ENCODE measurements at regions not wholly inside any gene's neighbourhood (a gene's known extent, or its start where the extent isn't known, plus 50 kb on each side); places are given as distances from the start of the nearest gene placed in this dataset.
A peak's percentile ranks its signal among the peaks of the same experiment; 100 is the strongest.

DNA sequence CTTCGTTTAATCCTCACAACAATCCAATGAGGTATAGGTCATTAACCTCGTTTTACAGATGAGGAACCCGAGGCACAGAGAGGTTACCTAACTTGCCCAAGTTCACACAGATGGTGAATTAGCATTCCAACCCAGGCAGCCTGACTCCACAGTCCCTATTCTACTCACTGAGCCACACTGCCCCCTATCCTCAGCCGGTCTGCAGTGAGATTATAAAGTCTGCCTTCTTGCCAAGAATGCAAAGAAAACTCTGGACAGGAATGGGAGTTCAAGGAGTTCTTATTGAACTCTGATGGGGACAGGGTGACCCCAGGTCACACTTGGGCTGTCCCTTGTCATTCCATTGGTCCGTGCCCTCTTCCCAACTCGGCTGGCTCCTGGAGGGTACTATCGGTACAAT, 94.0 kb upstream of the KCNK12 start:
- TF ChIP-seq, protein P1, sequence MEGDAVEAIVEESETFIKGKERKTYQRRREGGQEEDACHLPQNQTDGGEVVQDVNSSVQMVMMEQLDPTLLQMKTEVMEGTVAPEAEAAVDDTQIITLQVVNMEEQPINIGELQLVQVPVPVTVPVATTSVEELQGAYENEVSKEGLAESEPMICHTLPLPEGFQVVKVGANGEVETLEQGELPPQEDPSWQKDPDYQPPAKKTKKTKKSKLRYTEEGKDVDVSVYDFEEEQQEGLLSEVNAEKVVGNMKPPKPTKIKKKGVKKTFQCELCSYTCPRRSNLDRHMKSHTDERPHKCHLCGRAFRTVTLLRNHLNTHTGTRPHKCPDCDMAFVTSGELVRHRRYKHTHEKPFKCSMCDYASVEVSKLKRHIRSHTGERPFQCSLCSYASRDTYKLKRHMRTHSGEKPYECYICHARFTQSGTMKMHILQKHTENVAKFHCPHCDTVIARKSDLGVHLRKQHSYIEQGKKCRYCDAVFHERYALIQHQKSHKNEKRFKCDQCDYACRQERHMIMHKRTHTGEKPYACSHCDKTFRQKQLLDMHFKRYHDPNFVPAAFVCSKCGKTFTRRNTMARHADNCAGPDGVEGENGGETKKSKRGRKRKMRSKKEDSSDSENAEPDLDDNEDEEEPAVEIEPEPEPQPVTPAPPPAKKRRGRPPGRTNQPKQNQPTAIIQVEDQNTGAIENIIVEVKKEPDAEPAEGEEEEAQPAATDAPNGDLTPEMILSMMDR (IDR thresholded peaks at IDR 0.05; ENCODE audit: control insufficient read depth, insufficient read depth, low read depth, low read length, missing control alignments), result peak; percentile 8
- no peak for DNase-seq (ENCODE audit: low read depth)
- no peak overlapping the region for H3K4me3 ChIP-seq (ENCODE audit: control insufficient read depth, low read depth, low read length)

DNA sequence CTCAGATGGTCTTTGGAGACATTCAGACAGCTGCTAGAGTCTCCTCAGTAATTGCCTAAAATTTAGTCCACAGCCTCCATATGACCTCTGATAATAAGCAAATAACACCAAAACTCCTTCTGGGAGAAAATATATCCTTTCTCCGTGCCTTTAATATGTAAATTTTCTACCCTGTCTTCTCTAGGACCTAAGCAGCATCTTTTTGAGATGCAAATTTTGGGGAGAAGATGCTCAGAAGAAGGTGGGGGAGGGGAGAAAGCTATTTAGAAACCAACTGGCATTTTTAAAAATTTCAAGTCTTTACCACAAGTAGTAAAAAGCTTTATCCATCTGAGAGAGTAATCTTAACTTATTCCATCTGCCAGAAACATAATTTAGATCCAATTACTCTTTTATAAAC, 91.8 kb upstream of the KCNK12 start:
- H3K4me3 ChIP-seq (ENCODE audit: control insufficient read depth, low read depth, low read length), result no peak overlapping the region
- no peak for DNase-seq (ENCODE audit: low read depth)
- TF ChIP-seq, protein P1 (IDR thresholded peaks at IDR 0.05; ENCODE audit: control insufficient read depth, insufficient read depth, low read depth, low read length, missing control alignments), result no peak

DNA sequence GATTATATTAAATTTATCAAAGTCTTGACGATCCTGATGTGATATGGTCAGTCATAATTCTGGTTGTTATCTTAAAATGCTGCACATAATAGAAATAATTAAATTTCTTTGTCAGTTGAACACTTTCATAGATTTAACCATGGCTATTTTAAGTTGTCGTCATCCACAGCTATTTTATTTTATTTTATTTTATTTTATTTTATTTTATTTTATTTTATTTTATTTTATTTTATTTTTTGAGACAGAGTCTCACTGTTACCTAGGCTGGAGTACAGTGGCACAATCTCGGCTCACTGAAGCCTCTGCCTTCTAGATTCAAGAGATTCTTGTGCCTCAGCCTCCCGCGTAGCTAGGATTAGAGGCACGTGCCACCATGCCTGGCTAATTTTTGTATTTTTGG, 90.5 kb upstream of the KCNK12 start:
- no peak overlapping the region for H3K4me3 ChIP-seq (ENCODE audit: control insufficient read depth, low read depth, low read length)
- TF ChIP-seq, protein P1 (IDR thresholded peaks at IDR 0.05; ENCODE audit: control insufficient read depth, insufficient read depth, low read depth, low read length, missing control alignments), result no peak
- DNase-seq (ENCODE audit: low read depth), result no peak

DNA sequence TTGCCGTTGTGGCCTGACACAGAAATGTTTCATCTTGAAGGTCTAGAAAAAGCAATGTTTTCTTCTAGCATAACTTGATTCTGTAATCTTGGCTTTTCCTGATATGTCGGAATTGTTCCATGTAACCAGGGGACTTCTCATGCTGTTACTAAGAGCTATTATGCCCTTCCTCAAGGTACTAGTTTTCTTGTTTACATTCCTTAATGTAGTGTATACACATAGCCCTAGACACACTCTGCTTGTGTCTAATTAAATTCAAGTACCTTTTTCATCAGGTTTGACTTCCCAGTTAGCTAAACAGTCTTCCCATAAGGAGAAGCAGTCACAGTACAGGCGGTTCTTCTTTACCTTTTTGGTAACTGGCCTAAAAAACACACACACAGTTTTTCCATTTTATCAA, 89.4 kb upstream of the KCNK12 start:
- TF ChIP-seq, protein P1 (IDR thresholded peaks at IDR 0.05; ENCODE audit: control insufficient read depth, insufficient read depth, low read depth, low read length, missing control alignments), result no peak
- no peak overlapping the region for H3K4me3 ChIP-seq (ENCODE audit: control insufficient read depth, low read depth, low read length)
- DNase-seq (ENCODE audit: low read depth), result no peak

DNA sequence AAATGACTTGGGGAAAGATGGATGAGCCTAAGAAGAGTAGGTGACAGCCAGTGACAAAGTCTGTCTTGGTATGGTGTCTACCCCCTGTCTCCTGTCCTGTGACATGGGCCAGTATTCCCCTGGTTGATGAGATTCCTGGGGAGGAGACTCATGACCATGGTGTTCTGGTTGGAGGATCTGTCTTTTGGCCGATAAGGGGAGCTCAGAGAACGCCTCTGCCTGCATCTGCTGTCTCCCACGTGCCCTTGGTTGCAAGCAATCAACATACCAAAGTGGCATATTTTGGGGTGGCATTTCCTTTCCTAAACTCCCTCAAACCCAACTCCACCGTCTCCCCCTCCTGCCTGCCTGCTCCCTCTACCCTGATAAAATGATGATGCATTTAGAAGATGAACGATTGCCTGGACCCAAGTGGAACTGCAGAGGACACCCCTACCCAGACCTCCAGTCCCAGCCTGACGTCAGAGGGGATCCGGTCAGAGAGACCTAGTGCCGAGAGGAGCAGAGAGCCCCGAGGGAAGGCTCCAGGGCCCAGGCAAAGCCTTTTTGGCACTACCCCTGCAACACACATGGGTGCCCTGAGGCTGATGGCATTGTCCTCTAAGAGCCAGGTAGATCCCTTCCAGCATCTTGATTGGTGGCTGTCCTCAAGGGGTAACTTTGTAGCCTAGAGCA, 88.0 kb upstream of the KCNK12 start:
- no peak overlapping the region for H3K4me3 ChIP-seq (ENCODE audit: control insufficient read depth, low read depth, low read length)
- no peak for DNase-seq (ENCODE audit: low read depth)

DNA sequence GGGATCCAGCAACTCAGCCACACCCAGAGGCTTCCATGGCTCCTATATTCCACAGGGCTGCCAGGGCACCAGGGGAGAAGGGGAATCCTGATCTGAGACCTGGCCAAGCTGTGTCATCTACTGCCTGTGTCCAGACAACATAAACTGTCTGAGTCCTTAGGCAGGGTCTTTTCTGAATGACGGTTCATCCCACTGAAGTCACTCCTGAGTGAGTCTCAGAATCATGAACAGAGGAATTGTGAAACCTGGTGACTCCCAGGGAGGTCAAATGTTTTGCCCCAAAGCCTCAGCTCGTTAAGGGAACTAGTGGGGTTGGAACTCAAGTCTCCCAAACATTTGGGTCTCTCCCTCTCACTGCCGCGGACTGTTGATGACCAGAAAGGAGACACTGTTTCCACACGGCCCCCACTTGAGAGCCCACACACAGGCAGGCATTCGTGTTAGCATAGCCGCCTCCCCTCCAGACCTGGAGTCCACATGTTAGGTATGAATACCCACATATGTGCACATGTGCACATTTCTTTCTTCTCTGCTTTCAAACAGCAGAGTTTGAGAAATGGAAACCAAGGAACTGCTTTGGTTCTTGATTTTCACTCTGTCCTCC, 87.2 kb upstream of the KCNK12 start:
- TF ChIP-seq, protein P1 (IDR thresholded peaks at IDR 0.05; ENCODE audit: control insufficient read depth, insufficient read depth, low read depth, low read length, missing control alignments), result no peak
- no peak for DNase-seq (ENCODE audit: low read depth)
- no peak overlapping the region for H3K4me3 ChIP-seq (ENCODE audit: control insufficient read depth, low read depth, low read length)

More for the DNA sequence above, 88.0 kb upstream of the KCNK12 start:
- TF ChIP-seq, protein P1 (IDR thresholded peaks at IDR 0.05; ENCODE audit: control insufficient read depth, insufficient read depth, low read depth, low read length, missing control alignments), result no peak

Data from AG09309 (cell line).